PC-3 (cell line): ENCODE measurements at regions not wholly inside any gene's neighbourhood (a gene's known extent, or its start where the extent isn't known, plus 50 kb on each side); places are given as distances from the start of the nearest gene placed in this dataset.

Experiments
- ATAC-seq: fragments of 200-7000 bp; cut with Tn5 transposase; 2 replicates; pipeline ENCODE4 v1.9.1; 2020; ENCODE audit warnings: mild to moderate bottlenecking, moderate library complexity
- BruUV-seq: library from RNA; stranded (reverse); fragments of 400-500 nt; replicated peaks from 2 replicates; lab custom pipeline; 2021; lab: Mats Ljungman, UMichigan
- CTCF ChIA-PET: fragments of 300-600 bp; sonication (Branson Sonifier 250); formaldehyde crosslinking; loops from one replicate; lab custom pipeline; 2022; ENCODE audit warnings: antibody characterized with exemption; lab: Charles Lee
- POLR2A ChIA-PET: fragments of 300-600 bp; sonication (Branson Sonifier 250); formaldehyde crosslinking; loops from one replicate; lab custom pipeline; 2022; ENCODE audit warnings: antibody characterized with exemption; ENCODE audit not compliant: unreplicated experiment; lab: Charles Lee
- DNase-seq: peaks from one replicate; pipeline ENCODE4 v3.0.0-alpha.2; 2015
- H2AFZ ChIP-seq: fragments of 300-600 bp; sonication (generic); 2 replicates; pipeline ENCODE4 v1.6.0; 2016; ENCODE audit warnings: antibody characterized with exemption, low read length
- H3F3A ChIP-seq: fragments of 300-600 bp; sonication (generic); one replicate; pipeline ENCODE4 v1.6.0; 2017; ENCODE audit warnings: antibody characterized with exemption, low read length, control low read depth, mild to moderate bottlenecking; ENCODE audit not compliant: unreplicated experiment
- H3K27ac ChIP-seq: fragments of 300-600 bp; sonication (generic); 2 replicates; pipeline ENCODE4 v1.5.1; 2016; ENCODE audit warnings: mild to moderate bottlenecking, low read length
- H3K27me3 ChIP-seq: fragments of 300-600 bp; sonication (generic); 2 replicates; pipeline ENCODE4 v1.6.1; 2016; ENCODE audit warnings: low read length, mixed read lengths
- H3K36me3 ChIP-seq: fragments of 300-600 bp; sonication (generic); 2 replicates; pipeline ENCODE4 v1.6.1; 2016; ENCODE audit warnings: low read depth, mixed run types, low read length, mixed read lengths
- H3K4me1 ChIP-seq: fragments of 300-600 bp; sonication (generic); 2 replicates; pipeline ENCODE4 v1.5.1; 2016; ENCODE audit warnings: low read length; ENCODE audit not compliant: insufficient read depth
- H3K4me2 ChIP-seq: fragments of 300-600 bp; sonication (generic); 2 replicates; pipeline ENCODE4 v1.6.0; 2016; ENCODE audit warnings: low read length
- H3K4me3 ChIP-seq: fragments of 300-600 bp; sonication (generic); 2 replicates; pipeline ENCODE4 v1.5.1; 2016; ENCODE audit warnings: mild to moderate bottlenecking, low read length, mixed read lengths
- H3K79me2 ChIP-seq: fragments of 300-600 bp; sonication (generic); 2 replicates; pipeline ENCODE4 v1.6.1; 2017; ENCODE audit warnings: low read length, mixed read lengths
- H3K9ac ChIP-seq: fragments of 300-600 bp; sonication (generic); 2 replicates; pipeline ENCODE4 v1.6.0; 2016; ENCODE audit warnings: mild to moderate bottlenecking, low read length
- H3K9me2 ChIP-seq: fragments of 300-600 bp; sonication (generic); replicated peaks from 2 replicates; pipeline ENCODE4 v1.6.1; 2016; ENCODE audit warnings: mixed run types, low read length, mixed read lengths
- H3K9me3 ChIP-seq: fragments of 300-600 bp; sonication (generic); 2 replicates; pipeline ENCODE4 v1.6.1; 2016; ENCODE audit warnings: low read length, mixed read lengths
- H4K20me1 ChIP-seq: fragments of 300-600 bp; sonication (generic); 2 replicates; pipeline ENCODE4 v1.6.1; 2016; ENCODE audit warnings: low read length, mixed read lengths
- CTCF ChIP-seq: fragments of 300-600 bp; sonication (generic); conservative IDR thresholded peaks from 2 replicates; pipeline ENCODE4 v1.5.1; 2017; ENCODE audit warnings: antibody characterized with exemption, low read depth, mild to moderate bottlenecking, low read length
- EZH2 ChIP-seq: fragments of 300-600 bp; sonication (generic); IDR thresholded peaks from one replicate; pipeline ENCODE4 v1.6.1; 2017; ENCODE audit warnings: antibody characterized with exemption, mild to moderate bottlenecking, low read length; ENCODE audit not compliant: unreplicated experiment
- EZH2phosphoT487 ChIP-seq: fragments of 300-600 bp; sonication (generic); IDR thresholded peaks from 2 replicates; pipeline ENCODE4 v1.6.1; 2018; ENCODE audit warnings: mild to moderate bottlenecking, antibody characterized with exemption, low read length, borderline replicate concordance
- intact Hi-C: fragments of 100-400 bp; cut with micrococcal nuclease; formaldehyde crosslinking; loops from 2 replicates; pipeline ENCODE4 v1.9.0; 2023

- intact Hi-C loops = no loop called here
- no peaks in the 10 kb centered on the region for H3K36me3 ChIP-seq
- H3K9me3 ChIP-seq = no peaks in the 10 kb centered on the region; the same call in 1 of the 2 replicates
- no peaks in the 10 kb centered on the region for H3K79me2 ChIP-seq
- no peaks in the 10 kb centered on the region for H3K9me2 ChIP-seq
- ChIA-PET POLR2A (no interaction called here), CTCF (no interaction called here)
- no peak overlapping the region for H3K4me2 ChIP-seq
- no peaks in the 10 kb centered on the region for H3K4me1 ChIP-seq
- no peaks in the 10 kb centered on the region for H3F3A ChIP-seq
- H3K27ac ChIP-seq = no peak overlapping the region
- no peak for DNase-seq
- H2AFZ ChIP-seq = no peak overlapping the region
- ATAC-seq = no peak
- no peaks in the 10 kb centered on the region for H3K27me3 ChIP-seq
- no peak overlapping the region for H3K4me3 ChIP-seq
- no TSS peak for BruUV-seq
- no peaks in the 10 kb centered on the region for H4K20me1 ChIP-seq
- H3K9ac ChIP-seq = no peak overlapping the region
- TF ChIP-seq EZH2phosphoT487 (no peak), EZH2 (no peak), CTCF (no peak)
Observed at GRCh38 chr2:22753476-22753875, 631.5 kb upstream of the KLHL29 start.

GRCh38 chr2:22756276-22757043 lies 628.5 kb upstream of the KLHL29 start:
- no peaks in the 10 kb centered on the region for H3K27me3 ChIP-seq
- BruUV-seq = no TSS peak
- no peaks in the 10 kb centered on the region for H3K79me2 ChIP-seq
- ATAC-seq (no peak), DNase-seq (no peak)
- H3K27ac ChIP-seq = no peak overlapping the region
- no peak overlapping the region for H3K9ac ChIP-seq
- CTCF ChIA-PET = no interaction called here
- no peaks in the 10 kb centered on the region for H3F3A ChIP-seq
- intact Hi-C loops = no loop called here
- H3K36me3 ChIP-seq = no peaks in the 10 kb centered on the region
- POLR2A ChIA-PET = no interaction called here
- H3K9me2 ChIP-seq = no peaks in the 10 kb centered on the region
- no peak for TF ChIP-seq EZH2
- no peak for TF ChIP-seq CTCF
- no peak for TF ChIP-seq EZH2phosphoT487
- H3K4me2 ChIP-seq = no peak overlapping the region
- peaks cover 9% of the 10 kb centered on the region for H3K9me3 ChIP-seq
- H2AFZ ChIP-seq = no peak overlapping the region
- no peak overlapping the region for H3K4me3 ChIP-seq
- no peaks in the 10 kb centered on the region for H4K20me1 ChIP-seq
- no peaks in the 10 kb centered on the region for H3K4me1 ChIP-seq

- no peak overlapping the region for H2AFZ ChIP-seq
Observed at GRCh38 chr2:22769497-22769896, 615.5 kb upstream of the KLHL29 start.

More at GRCh38 chr2:22769497-22769896, 615.5 kb upstream of the KLHL29 start:
- Histone ChIP-seq H3K9me2 (no peaks in the 10 kb centered on the region), H3F3A (no peaks in the 10 kb centered on the region), H3K4me1 (no peaks in the 10 kb centered on the region), H3K36me3 (no peaks in the 10 kb centered on the region), H3K9ac (no peak overlapping the region), H3K4me3 (no peak overlapping the region), H4K20me1 (no peaks in the 10 kb centered on the region), H3K27me3 (no peaks in the 10 kb centered on the region), H3K27ac (no peak overlapping the region), H3K79me2 (no peaks in the 10 kb centered on the region), H3K9me3 (peaks cover 13% of the 10 kb centered on the region), H3K4me2 (no peak overlapping the region)
- ChIA-PET POLR2A (no interaction called here), CTCF (no interaction called here)
- no peak for TF ChIP-seq CTCF
- TF ChIP-seq EZH2phosphoT487 = no peak
- TF ChIP-seq EZH2 = no peak
- intact Hi-C loops = no loop called here
- DNase-seq = no peak
- no peak for ATAC-seq
- BruUV-seq = no TSS peak
